AG10803 (cell line): ENCODE measurements at regions not wholly inside any gene's neighbourhood (a gene's known extent, or its start where the extent isn't known, plus 50 kb on each side); places are given as distances from the start of the nearest gene placed in this dataset.
A peak's percentile ranks its signal among the peaks of the same experiment; 100 is the strongest.
"Not testable (repeated sequence)": the region's sequence is repeated elsewhere in the genome, so short reads cannot be mapped to it uniquely, and the experiment has no call there.

Experiments
- DNase-seq: peaks from one replicate; pipeline ENCODE4 v3.0.0; 2010; ENCODE audit warnings: low read depth
- H3K4me3 ChIP-seq: 2 replicates; pipeline ENCODE4 v1.5.1; 2011; ENCODE audit warnings: mild to moderate bottlenecking, low read length, control low read depth
- CTCF ChIP-seq: conservative IDR thresholded peaks from 2 replicates; pipeline ENCODE4 v1.5.1; 2011; ENCODE audit warnings: mild to moderate bottlenecking, low read length, control low read depth, inconsistent platforms

DNA sequence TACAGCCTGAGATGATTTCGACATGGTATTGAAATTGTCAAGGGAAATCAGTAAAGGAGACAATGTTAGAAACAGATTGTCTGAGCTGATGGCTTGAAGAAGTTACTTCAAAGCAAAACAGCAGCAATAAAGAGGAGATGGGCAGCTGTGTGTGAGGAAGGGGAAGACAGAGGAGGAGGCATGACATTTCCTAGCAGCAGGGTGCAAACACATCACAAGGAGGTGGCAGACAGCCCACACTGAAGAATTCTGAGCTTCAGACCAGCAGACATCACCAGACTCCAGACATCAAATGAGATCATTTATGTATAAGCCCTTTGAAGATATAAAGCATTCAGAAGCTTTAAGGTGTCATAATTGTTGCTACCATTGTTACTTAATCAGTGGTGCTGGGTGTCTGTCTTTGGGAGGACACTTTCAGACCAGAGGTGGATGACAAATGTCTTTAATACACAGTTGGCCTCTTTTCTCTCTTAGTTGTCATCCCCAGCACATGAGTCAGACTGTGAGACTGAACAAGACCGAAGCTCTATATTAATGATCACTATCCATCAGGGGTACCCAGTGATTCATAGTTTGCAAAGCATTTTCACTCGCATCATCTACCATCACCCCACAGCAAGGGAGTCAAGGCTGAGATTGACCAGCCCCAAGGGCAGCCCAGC lies 203.9 kb downstream of the MINAR1 start:
- TF ChIP-seq CTCF, result no peak
- no peak overlapping the region for H3K4me3 ChIP-seq
- DNase-seq, result peak; percentile 33

DNA sequence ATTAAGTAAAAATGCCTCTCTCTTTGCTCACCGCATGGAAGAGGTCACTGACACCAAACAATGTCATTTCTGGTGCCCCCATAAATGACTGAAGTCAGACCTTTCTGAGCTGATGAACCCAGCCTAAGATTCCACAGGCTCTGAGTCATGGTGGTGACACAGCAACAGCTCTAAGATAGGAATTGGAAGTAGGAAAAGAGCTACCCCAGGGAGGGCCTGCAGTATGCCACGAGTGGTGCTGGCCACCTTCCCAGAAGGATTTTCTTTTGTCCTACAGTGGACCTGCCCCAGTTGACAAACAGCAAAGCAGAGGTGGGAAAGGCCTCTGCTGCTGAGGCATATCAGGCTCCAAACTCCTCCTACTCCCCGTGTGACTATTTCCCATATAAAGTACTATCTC lies 208.1 kb downstream of the MINAR1 start:
- peak; percentile 86 for DNase-seq
- no peak for TF ChIP-seq CTCF

GRCh38 chr15:79641841-79642240 lies 209.7 kb downstream of the MINAR1 start:
- no peak for TF ChIP-seq CTCF
- H3K4me3 ChIP-seq, result no peak overlapping the region
- peak; percentile 58 for DNase-seq

More for the DNA sequence above, 208.1 kb downstream of the MINAR1 start:
- H3K4me3 ChIP-seq, result no peak overlapping the region

GRCh38 chr15:79643393-79643792 lies 211.3 kb downstream of the MINAR1 start:
- DNase-seq, result no peak
- TF ChIP-seq CTCF, result no peak
- no peak overlapping the region for H3K4me3 ChIP-seq

DNA sequence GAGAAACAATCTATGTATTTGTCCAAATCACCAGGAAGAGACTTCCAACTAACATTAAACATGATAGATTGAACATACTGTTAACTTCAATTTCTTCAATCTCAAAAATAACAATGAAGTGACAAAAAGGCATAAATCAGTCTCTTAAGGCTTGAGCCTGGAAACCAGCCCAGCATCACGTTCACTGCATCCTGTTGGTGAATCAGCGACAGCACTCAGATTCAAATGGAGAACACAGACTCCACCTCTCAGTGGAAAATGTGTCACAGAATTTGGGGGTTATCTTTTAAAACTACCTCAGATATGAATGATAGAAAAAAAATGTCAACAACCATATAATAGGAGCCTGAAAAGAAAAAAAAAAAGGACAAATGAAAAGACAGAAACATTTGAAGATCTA lies 212.0 kb downstream of the MINAR1 start:
- no peak overlapping the region for H3K4me3 ChIP-seq
- TF ChIP-seq CTCF, result no peak
- peak; percentile 67 for DNase-seq

GRCh38 chr15:79652972-79653371 lies 220.8 kb downstream of the MINAR1 start:
- DNase-seq, result peak; percentile 32
- not testable (repeated sequence) for H3K4me3 ChIP-seq

- H3K4me3 ChIP-seq, result no peak overlapping the region
- TF ChIP-seq CTCF, result no peak
- DNase-seq, result no peak
These were observed 221.4 kb downstream of the MINAR1 start for GRCh38 chr15:79653533-79653932.
